WTC11 (cell line): ENCODE measurements at regions not wholly inside any gene's neighbourhood (a gene's known extent, or its start where the extent isn't known, plus 50 kb on each side); places are given as distances from the start of the nearest gene placed in this dataset.
A peak's percentile ranks its signal among the peaks of the same experiment; 100 is the strongest.

Source experiments
- ATAC-seq: fragments of 200-7000 bp; cut with Tn5 transposase; 2 replicates; pipeline ENCODE4 v1.10.0; 2021; ENCODE audit warnings: mild to moderate bottlenecking, moderate library complexity
- CTCF ChIA-PET: fragments of 300-600 bp; sonication (Branson Sonifier 250); formaldehyde crosslinking; loops from one replicate; lab custom pipeline; 2021; ENCODE audit warnings: antibody characterized with exemption; lab: Charles Lee
- POLR2A ChIA-PET: fragments of 350-600 bp; sonication (Branson Sonifier 250); formaldehyde crosslinking; loops from one replicate; lab custom pipeline; 2021; ENCODE audit warnings: antibody characterized with exemption; lab: Charles Lee
- DNase-seq: peaks from one replicate; pipeline ENCODE4 v3.0.0; 2021; ENCODE audit warnings: low spot score
- H3K27ac Mint-ChIP-seq: 2 replicates; pipeline ENCODE4 v1.8.0; 2021; ENCODE audit warnings: mixed read lengths
- H3K27me3 Mint-ChIP-seq: 2 replicates; pipeline ENCODE4 v1.8.0; 2021; ENCODE audit warnings: low read depth, mild to moderate bottlenecking, moderate library complexity, mixed read lengths
- H3K36me3 Mint-ChIP-seq: 2 replicates; pipeline ENCODE4 v1.8.0; 2021; ENCODE audit warnings: mixed read lengths
- H3K4me1 Mint-ChIP-seq: 2 replicates; pipeline ENCODE4 v1.8.0; 2022; ENCODE audit warnings: mixed read lengths
- H3K4me3 Mint-ChIP-seq: 2 replicates; pipeline ENCODE4 v1.8.0; 2021; ENCODE audit warnings: mild to moderate bottlenecking, moderate library complexity, mixed read lengths
- H3K9me3 Mint-ChIP-seq: 2 replicates; pipeline ENCODE4 v1.8.0; 2021; ENCODE audit warnings: mixed read lengths
- ATF3 ChIP-seq: sonication (generic); formaldehyde crosslinking; conservative IDR thresholded peaks from 2 replicates; pipeline ENCODE4 v1.8.1; 2022; ENCODE audit warnings: mild to moderate bottlenecking, missing genetic modification reagents
- CREM ChIP-seq: sonication (generic); formaldehyde crosslinking; IDR thresholded peaks from 2 replicates; pipeline ENCODE4 v1.8.1; 2022; ENCODE audit warnings: mild to moderate bottlenecking, missing genetic modification reagents, moderate library complexity
- E2F1 ChIP-seq: sonication (generic); formaldehyde crosslinking; IDR thresholded peaks from 2 replicates; pipeline ENCODE4 v1.8.0; 2022; ENCODE audit warnings: mild to moderate bottlenecking, missing genetic modification reagents
- ESRRA ChIP-seq: sonication (generic); formaldehyde crosslinking; IDR thresholded peaks from 2 replicates; pipeline ENCODE4 v1.8.1; 2022; ENCODE audit warnings: mild to moderate bottlenecking, missing genetic modification reagents, borderline replicate concordance
- ETV6 ChIP-seq: sonication (generic); formaldehyde crosslinking; IDR thresholded peaks from 2 replicates; pipeline ENCODE4 v1.8.1; 2022; ENCODE audit warnings: mild to moderate bottlenecking, missing genetic modification reagents
- GRHL2 ChIP-seq: fragments of 250-450 bp; sonication (Bioruptor Pico); IDR thresholded peaks from 2 replicates; pipeline ENCODE4 v1.8.0; 2022; ENCODE audit warnings: mild to moderate bottlenecking, moderate library complexity; ENCODE audit not compliant: insufficient replicate concordance, severe bottlenecking
- GTF2I ChIP-seq: fragments of 250-450 bp; sonication (Bioruptor Pico); conservative IDR thresholded peaks from 2 replicates; pipeline ENCODE4 v1.4.0; 2021; ENCODE audit warnings: mild to moderate bottlenecking
- HMGA2 ChIP-seq: fragments of 250-450 bp; sonication (Bioruptor Pico); IDR thresholded peaks from 2 replicates; pipeline ENCODE4 v1.4.0; 2021; ENCODE audit warnings: mild to moderate bottlenecking, moderate library complexity
- JAZF1 ChIP-seq: fragments of 250-450 bp; sonication (Bioruptor Pico); IDR thresholded peaks from 2 replicates; pipeline ENCODE4 v1.9.0; 2021; ENCODE audit warnings: moderate library complexity, mild to moderate bottlenecking, inconsistent platforms
- JUN ChIP-seq: sonication (generic); formaldehyde crosslinking; IDR thresholded peaks from 2 replicates; pipeline ENCODE4 v1.8.0; 2023; ENCODE audit warnings: mild to moderate bottlenecking, missing genetic modification reagents
- KAT7 ChIP-seq: sonication (generic); formaldehyde crosslinking; IDR thresholded peaks from 2 replicates; pipeline ENCODE4 v1.8.1; 2023; ENCODE audit warnings: missing genetic modification reagents, mild to moderate bottlenecking, borderline replicate concordance
- MXD4 ChIP-seq: fragments of 250-450 bp; sonication (Bioruptor Pico); IDR thresholded peaks from 2 replicates; pipeline ENCODE4 v1.8.0; 2021; ENCODE audit warnings: mild to moderate bottlenecking, moderate library complexity, borderline replicate concordance
- RELA ChIP-seq: sonication (generic); formaldehyde crosslinking; IDR thresholded peaks from 2 replicates; pipeline ENCODE4 v1.8.1; 2022; ENCODE audit warnings: missing genetic modification reagents, mild to moderate bottlenecking, borderline replicate concordance
- SP1 ChIP-seq: sonication (generic); formaldehyde crosslinking; conservative IDR thresholded peaks from 2 replicates; pipeline ENCODE4 v1.8.1; 2022; ENCODE audit warnings: missing genetic modification reagents
- TP53 ChIP-seq: sonication (generic); formaldehyde crosslinking; IDR thresholded peaks from 2 replicates; pipeline ENCODE4 v1.8.1; 2023; ENCODE audit warnings: mild to moderate bottlenecking, missing genetic modification reagents
- ZNF263 ChIP-seq: sonication (generic); formaldehyde crosslinking; IDR thresholded peaks from 2 replicates; pipeline ENCODE4 v1.8.1; 2022; ENCODE audit warnings: low read depth, mild to moderate bottlenecking, moderate library complexity, missing genetic modification reagents
- ZNF425 ChIP-seq: fragments of 250-450 bp; sonication (Bioruptor Pico); conservative IDR thresholded peaks from 2 replicates; pipeline ENCODE4 v1.9.0; 2021; ENCODE audit warnings: mild to moderate bottlenecking
- TF ChIP-seq, protein P1 (sequence below): sonication (generic); formaldehyde crosslinking; IDR thresholded peaks from 2 replicates; pipeline ENCODE4 v1.8.0; 2023; ENCODE audit warnings: missing genetic modification reagents

DNA sequence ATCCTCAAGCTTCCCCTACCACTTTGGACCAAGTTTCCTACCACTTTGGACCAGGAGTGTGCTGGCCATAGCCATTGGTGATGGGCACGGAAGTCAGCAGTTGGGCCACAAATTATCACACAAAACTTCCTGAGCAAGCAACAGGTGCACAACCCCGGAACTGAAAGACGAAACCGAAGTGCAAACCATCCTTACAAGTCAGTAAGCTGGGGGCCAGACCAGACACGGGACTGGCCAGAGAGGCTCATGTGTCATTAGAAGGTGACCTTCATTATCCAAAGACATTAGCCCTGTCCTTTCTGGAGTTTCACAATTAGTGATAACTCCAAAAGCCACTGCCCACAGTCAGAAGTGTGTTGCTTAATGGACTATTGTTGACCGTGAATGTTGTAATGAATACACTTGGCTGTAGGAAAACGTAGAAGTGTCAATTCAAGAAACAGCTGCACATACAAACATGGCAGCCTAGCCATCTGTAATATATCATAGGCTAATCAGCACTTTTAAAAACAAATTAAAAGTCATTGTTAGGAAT, 244.1 kb upstream of the IRS2 start:
- no peak for TF ChIP-seq MXD4 (CRISPR knock-in tag)
- no peak for DNase-seq
- Mint-ChIP-seq H3K27ac (no peak overlapping the region), H3K36me3 (no peaks in the 10 kb centered on the region), H3K4me1 (peaks cover 17% of the 10 kb centered on the region), H3K9me3 (no peaks in the 10 kb centered on the region), H3K4me3 (no peak overlapping the region), H3K27me3 (no peaks in the 10 kb centered on the region)
- CTCF ChIA-PET: no interaction called here
- POLR2A ChIA-PET: no interaction called here
- ATAC-seq: no peak

GRCh38 chr13:110028838-110029621, 242.6 kb upstream of the IRS2 start:
- no peaks in the 10 kb centered on the region for H3K9me3 Mint-ChIP-seq
- ATAC-seq (no peak), DNase-seq (no peak)
- CTCF ChIA-PET: no interaction called here
- H3K4me1 Mint-ChIP-seq: peaks cover 17% of the 10 kb centered on the region
- no peak overlapping the region for H3K27ac Mint-ChIP-seq
- H3K27me3 Mint-ChIP-seq: no peaks in the 10 kb centered on the region
- H3K4me3 Mint-ChIP-seq: no peak overlapping the region
- no peak for TF ChIP-seq JAZF1 (CRISPR knock-in tag)
- no peak for TF ChIP-seq HMGA2 (CRISPR knock-in tag)
- POLR2A ChIA-PET: no interaction called here
- no peaks in the 10 kb centered on the region for H3K36me3 Mint-ChIP-seq

DNA sequence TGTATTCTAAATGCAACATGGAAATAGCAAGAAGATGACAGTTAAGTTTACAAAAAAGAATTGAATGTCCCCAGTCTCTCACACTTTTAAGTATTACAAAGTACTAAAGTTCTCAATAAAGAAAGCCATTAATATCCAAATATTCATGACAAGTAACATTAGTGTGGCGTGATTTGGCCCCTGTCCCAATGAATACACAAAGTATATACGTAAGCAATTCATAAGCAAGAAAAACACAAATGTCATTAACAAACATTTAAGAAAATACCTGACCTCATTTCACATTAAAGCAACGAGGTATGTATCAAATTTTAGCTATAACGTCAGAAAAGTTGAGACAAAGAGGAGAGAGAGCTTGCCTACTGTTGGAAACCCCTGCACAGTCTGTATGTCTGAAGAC, 241.9 kb upstream of the IRS2 start:
- Mint-ChIP-seq H3K4me3 (no peak overlapping the region), H3K4me1 (peaks cover 17% of the 10 kb centered on the region), H3K27ac (no peak overlapping the region), H3K9me3 (no peaks in the 10 kb centered on the region), H3K36me3 (no peaks in the 10 kb centered on the region), H3K27me3 (no peaks in the 10 kb centered on the region)
- no peak for TF ChIP-seq CREM (CRISPR knock-in tag)
- TF ChIP-seq ZNF263 (CRISPR knock-in tag): no peak
- TF ChIP-seq ATF3 (CRISPR knock-in tag): no peak
- no peak for TF ChIP-seq SP1 (CRISPR knock-in tag)
- no peak for TF ChIP-seq ZNF425 (CRISPR knock-in tag)
- TF ChIP-seq GTF2I (CRISPR knock-in tag): no peak
- TF ChIP-seq, protein P1, sequence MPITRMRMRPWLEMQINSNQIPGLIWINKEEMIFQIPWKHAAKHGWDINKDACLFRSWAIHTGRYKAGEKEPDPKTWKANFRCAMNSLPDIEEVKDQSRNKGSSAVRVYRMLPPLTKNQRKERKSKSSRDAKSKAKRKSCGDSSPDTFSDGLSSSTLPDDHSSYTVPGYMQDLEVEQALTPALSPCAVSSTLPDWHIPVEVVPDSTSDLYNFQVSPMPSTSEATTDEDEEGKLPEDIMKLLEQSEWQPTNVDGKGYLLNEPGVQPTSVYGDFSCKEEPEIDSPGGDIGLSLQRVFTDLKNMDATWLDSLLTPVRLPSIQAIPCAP (CRISPR knock-in tag): no peak
- no peak for TF ChIP-seq ESRRA (CRISPR knock-in tag)
- no peak for TF ChIP-seq KAT7 (CRISPR knock-in tag)
- DNase-seq: no peak
- ATAC-seq: no peak
- ChIA-PET POLR2A (no interaction called here), CTCF (no interaction called here)

DNA sequence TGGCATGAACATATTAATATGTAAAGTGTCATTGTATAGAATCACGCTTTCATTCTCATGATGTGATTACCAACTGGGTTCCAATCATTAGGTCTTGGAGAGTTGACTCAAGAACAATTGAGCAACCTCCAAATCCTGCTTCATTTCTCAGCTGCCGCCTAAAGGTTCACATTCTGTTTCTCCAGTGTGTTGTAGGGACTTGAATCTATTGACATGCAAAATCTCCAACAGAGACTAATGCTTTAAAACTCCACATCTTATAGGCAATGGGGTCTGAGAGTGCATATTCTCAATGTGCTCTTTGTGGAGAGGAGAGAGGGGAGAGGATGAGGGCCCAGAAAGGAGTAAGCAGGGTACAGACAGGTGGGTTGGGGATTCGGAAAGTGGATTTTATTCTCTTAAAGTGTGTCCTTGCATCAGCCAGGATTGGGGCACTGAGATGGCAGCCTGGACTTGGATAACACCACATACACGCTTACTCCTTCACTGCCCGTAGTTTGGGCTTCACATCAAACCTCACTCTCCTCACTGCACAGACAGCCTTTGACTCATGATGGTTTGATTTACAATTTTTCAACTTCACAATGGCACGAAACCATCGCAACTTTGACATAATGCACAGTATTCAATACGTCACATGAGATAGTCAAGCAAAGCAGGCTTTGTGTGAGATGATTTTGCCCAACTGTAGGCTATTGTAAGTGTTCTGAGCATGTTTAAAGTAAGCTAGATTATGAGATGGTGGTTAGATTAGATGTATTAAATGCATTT, 241.3 kb upstream of the IRS2 start:
- CTCF ChIA-PET: no interaction called here
- DNase-seq (no peak), ATAC-seq (peak; percentile 85)
- Mint-ChIP-seq H3K9me3 (no peaks in the 10 kb centered on the region), H3K27ac (no peak overlapping the region), H3K36me3 (no peaks in the 10 kb centered on the region), H3K4me3 (no peak overlapping the region), H3K27me3 (no peaks in the 10 kb centered on the region), H3K4me1 (peaks cover 17% of the 10 kb centered on the region)
- TF ChIP-seq JUN (CRISPR knock-in tag): no peak
- TF ChIP-seq E2F1 (CRISPR knock-in tag): no peak
- no peak for TF ChIP-seq GRHL2 (CRISPR knock-in tag)
- TF ChIP-seq TP53: no peak
- TF ChIP-seq, protein P1 (CRISPR knock-in tag): no peak
- TF ChIP-seq RELA (CRISPR knock-in tag): no peak
- no peak for TF ChIP-seq ETV6 (CRISPR knock-in tag)
- POLR2A ChIA-PET: no interaction called here
